Colon (tissue), 2 donors: ENCODE measurements at regions not wholly inside any gene's neighbourhood (a gene's known extent, or its start where the extent isn't known, plus 50 kb on each side); places are given as distances from the start of the nearest gene placed in this dataset.
"Not testable (repeated sequence)": the region's sequence is repeated elsewhere in the genome, so short reads cannot be mapped to it uniquely, and the experiment has no call there.

Experiments used
- FAIRE-seq: peaks from 2 replicates; lab custom pipeline; 2012; peaks lifted over from hg19 to GRCh38; lab: Jason Lieb, UNC
- donor health status: control.
- donor health status: control.

- no peak for FAIRE-seq
Observed at GRCh38 chr5:83001796-83002381, 75.3 kb downstream of the TMEM167A start.

- FAIRE-seq = no peak
Observed at GRCh38 chr5:83000922-83001321, 76.3 kb downstream of the TMEM167A start.

GRCh38 chr5:83000428-83000827 is 76.8 kb downstream of the TMEM167A start:
- FAIRE-seq = no peak

- no peak for FAIRE-seq
Observed at GRCh38 chr5:82993416-82993815, 83.8 kb downstream of the TMEM167A start.

- FAIRE-seq = no peak
Observed at GRCh38 chr5:82992646-82993045, 84.5 kb downstream of the TMEM167A start.

- FAIRE-seq = no peak
Observed at GRCh38 chr5:82991678-82992323, 85.4 kb downstream of the TMEM167A start.

GRCh38 chr5:82991059-82991458 is 86.1 kb downstream of the TMEM167A start:
- no peak for FAIRE-seq

- no peak for FAIRE-seq
Observed at GRCh38 chr5:82987188-82987587, 90.0 kb downstream of the TMEM167A start.

- FAIRE-seq = no peak
Observed at GRCh38 chr5:82986404-82986803, 90.8 kb downstream of the TMEM167A start.

- no peak for FAIRE-seq
Observed at GRCh38 chr5:82985763-82986162, 91.4 kb downstream of the TMEM167A start.

- no peak for FAIRE-seq
Observed at GRCh38 chr5:82984786-82985735, 92.1 kb downstream of the TMEM167A start.

GRCh38 chr5:82982846-82983245 is 94.3 kb downstream of the TMEM167A start:
- no peak for FAIRE-seq

GRCh38 chr5:82976887-82977286 is 100.3 kb downstream of the TMEM167A start:
- not testable (repeated sequence) for FAIRE-seq

- no peak for FAIRE-seq
Observed at GRCh38 chr5:82975812-82976211, 101.4 kb downstream of the TMEM167A start.

- FAIRE-seq = no peak
Observed at GRCh38 chr5:82975396-82975795, 101.8 kb downstream of the TMEM167A start.

- FAIRE-seq = not testable (repeated sequence)
Observed at GRCh38 chr5:82974346-82974745, 102.8 kb downstream of the TMEM167A start.

- no peak for FAIRE-seq
Observed at GRCh38 chr5:82971901-82972300, 105.3 kb downstream of the TMEM167A start.

GRCh38 chr5:82971034-82971806 is 106.0 kb downstream of the TMEM167A start:
- FAIRE-seq = not testable (repeated sequence)

GRCh38 chr5:82969221-82969976 is 107.8 kb downstream of the TMEM167A start:
- not testable (repeated sequence) for FAIRE-seq

GRCh38 chr5:82967072-82967471 is 110.1 kb downstream of the TMEM167A start:
- no peak for FAIRE-seq

GRCh38 chr5:82959466-82959865 is 117.7 kb downstream of the TMEM167A start:
- no peak for FAIRE-seq
